ENCODE measurements at regions not wholly inside any gene's neighbourhood (a gene's known extent, or its start where the extent isn't known, plus 50 kb on each side); places are given as distances from the start of the nearest gene placed in this dataset.

- intact Hi-C loops (cut with micrococcal nuclease) = no loop called here
- Histone ChIP-seq H3K9me3 (ENCODE audit: low read length) (no peaks in the 10 kb centered on the region), H3K9me2 (replicated peaks; ENCODE audit: low read length) (no peaks in the 10 kb centered on the region), H2AFZ (ENCODE audit: low read length) (no peak overlapping the region), H3K27ac (ENCODE audit: low read length) (no peak overlapping the region), H3F3A (ENCODE audit: low read length, unreplicated experiment) (no peaks in the 10 kb centered on the region), H3K9ac (ENCODE audit: low read length) (no peak overlapping the region), H3K4me2 (ENCODE audit: low read length) (no peak overlapping the region), H3K36me3 (ENCODE audit: low read depth, low read length) (no peaks in the 10 kb centered on the region), H3K4me1 (ENCODE audit: insufficient read depth, low read length) (no peaks in the 10 kb centered on the region), H3K79me2 (ENCODE audit: low read length) (no peaks in the 10 kb centered on the region), H3K27me3 (ENCODE audit: low read length) (no peaks in the 10 kb centered on the region), H3K4me3 (ENCODE audit: low read length) (no peak overlapping the region), H4K20me1 (ENCODE audit: low read length) (no peaks in the 10 kb centered on the region)
- BruUV-seq (replicated peaks) = no TSS peak
- DNase-seq = no peak
- ChIA-PET POLR2A (ENCODE audit: unreplicated experiment) (no interaction called here), CTCF (no interaction called here)
- TF ChIP-seq EZH2 (IDR thresholded peaks at IDR 0.05; ENCODE audit: low read length, unreplicated experiment) (no peak), EZH2phosphoT487 (IDR thresholded peaks at IDR 0.05; ENCODE audit: borderline replicate concordance, low read length) (no peak), CTCF (conservative IDR thresholded peaks at IDR 0.05; ENCODE audit: low read depth, low read length) (no peak)
- no peak for ATAC-seq
Measured at GRCh38 chr4:171342646-171343045, 470.6 kb upstream of the GALNTL6 start.

- no TSS peak for BruUV-seq (replicated peaks)
- H3K4me3 ChIP-seq (ENCODE audit: low read length) = no peak overlapping the region
- ATAC-seq (no peak), DNase-seq (no peak)
- no peaks in the 10 kb centered on the region for H3K9me3 ChIP-seq (ENCODE audit: low read length)
- intact Hi-C loops (cut with micrococcal nuclease) = no loop called here
- no peaks in the 10 kb centered on the region for H4K20me1 ChIP-seq (ENCODE audit: low read length)
- H3K4me1 ChIP-seq (ENCODE audit: insufficient read depth, low read length) = no peaks in the 10 kb centered on the region
- no peaks in the 10 kb centered on the region for H3K79me2 ChIP-seq (ENCODE audit: low read length)
- POLR2A ChIA-PET (ENCODE audit: unreplicated experiment) = no interaction called here
- TF ChIP-seq EZH2phosphoT487 (IDR thresholded peaks at IDR 0.05; ENCODE audit: borderline replicate concordance, low read length) (no peak), EZH2 (IDR thresholded peaks at IDR 0.05; ENCODE audit: low read length, unreplicated experiment) (no peak), CTCF (conservative IDR thresholded peaks at IDR 0.05; ENCODE audit: low read depth, low read length) (no peak)
- no peaks in the 10 kb centered on the region for H3K9me2 ChIP-seq (replicated peaks; ENCODE audit: low read length)
- no peak overlapping the region for H2AFZ ChIP-seq (ENCODE audit: low read length)
- CTCF ChIA-PET = no interaction called here
- no peak overlapping the region for H3K9ac ChIP-seq (ENCODE audit: low read length)
- H3K36me3 ChIP-seq (ENCODE audit: low read depth, low read length) = no peaks in the 10 kb centered on the region
- no peak overlapping the region for H3K4me2 ChIP-seq (ENCODE audit: low read length)
- H3F3A ChIP-seq (ENCODE audit: low read length, unreplicated experiment) = no peaks in the 10 kb centered on the region
- no peak overlapping the region for H3K27ac ChIP-seq (ENCODE audit: low read length)
- H3K27me3 ChIP-seq (ENCODE audit: low read length) = no peaks in the 10 kb centered on the region
Measured at GRCh38 chr4:171340258-171340657, 472.9 kb upstream of the GALNTL6 start.

- no peak overlapping the region for H3K9ac ChIP-seq (ENCODE audit: low read length)
- ATAC-seq = no peak
- no peak overlapping the region for H3K27ac ChIP-seq (ENCODE audit: low read length)
- H4K20me1 ChIP-seq (ENCODE audit: low read length) = no peaks in the 10 kb centered on the region
- no peaks in the 10 kb centered on the region for H3K36me3 ChIP-seq (ENCODE audit: low read depth, low read length)
- H3K4me3 ChIP-seq (ENCODE audit: low read length) = no peak overlapping the region
- no TSS peak for BruUV-seq (replicated peaks)
- no peaks in the 10 kb centered on the region for H3K27me3 ChIP-seq (ENCODE audit: low read length)
- ChIA-PET CTCF (no interaction called here), POLR2A (ENCODE audit: unreplicated experiment) (no interaction called here)
- H3K79me2 ChIP-seq (ENCODE audit: low read length) = no peaks in the 10 kb centered on the region
- intact Hi-C loops (cut with micrococcal nuclease) = no loop called here
- H2AFZ ChIP-seq (ENCODE audit: low read length) = no peak overlapping the region
- H3K9me2 ChIP-seq (replicated peaks; ENCODE audit: low read length) = no peaks in the 10 kb centered on the region
- H3K4me2 ChIP-seq (ENCODE audit: low read length) = no peak overlapping the region
- no peaks in the 10 kb centered on the region for H3F3A ChIP-seq (ENCODE audit: low read length, unreplicated experiment)
- H3K9me3 ChIP-seq (ENCODE audit: low read length) = no peaks in the 10 kb centered on the region
- TF ChIP-seq EZH2phosphoT487 (IDR thresholded peaks at IDR 0.05; ENCODE audit: borderline replicate concordance, low read length) (no peak), CTCF (conservative IDR thresholded peaks at IDR 0.05; ENCODE audit: low read depth, low read length) (no peak), EZH2 (IDR thresholded peaks at IDR 0.05; ENCODE audit: low read length, unreplicated experiment) (no peak)
- no peaks in the 10 kb centered on the region for H3K4me1 ChIP-seq (ENCODE audit: insufficient read depth, low read length)
- DNase-seq = no peak
Measured at GRCh38 chr4:171334549-171334948, 478.7 kb upstream of the GALNTL6 start.
